ENCODE measurements at regions not wholly inside any gene's neighbourhood (a gene's known extent, or its start where the extent isn't known, plus 50 kb on each side); places are given as distances from the start of the nearest gene placed in this dataset.

GRCh38 chr20:55014766-55015165 lies 539.4 kb downstream of the DOK5 start:
- no peak for TF ChIP-seq CTCF (IDR thresholded peaks at IDR 0.05)
- no peak for TF ChIP-seq ZFX (IDR thresholded peaks at IDR 0.05; ENCODE audit: borderline replicate concordance)
